NCI-H2196 treated with DMSO at 0.1 percent for 48 hours (cell line): ENCODE measurements at regions not wholly inside any gene's neighbourhood (a gene's known extent, or its start where the extent isn't known, plus 50 kb on each side); places are given as distances from the start of the nearest gene placed in this dataset.

ENCODE experiments used
- DNase-seq: peaks from one replicate; lab custom pipeline; 2025; ENCODE audit not compliant: unreplicated experiment; lab: John Stamatoyannopoulos, UW

DNA sequence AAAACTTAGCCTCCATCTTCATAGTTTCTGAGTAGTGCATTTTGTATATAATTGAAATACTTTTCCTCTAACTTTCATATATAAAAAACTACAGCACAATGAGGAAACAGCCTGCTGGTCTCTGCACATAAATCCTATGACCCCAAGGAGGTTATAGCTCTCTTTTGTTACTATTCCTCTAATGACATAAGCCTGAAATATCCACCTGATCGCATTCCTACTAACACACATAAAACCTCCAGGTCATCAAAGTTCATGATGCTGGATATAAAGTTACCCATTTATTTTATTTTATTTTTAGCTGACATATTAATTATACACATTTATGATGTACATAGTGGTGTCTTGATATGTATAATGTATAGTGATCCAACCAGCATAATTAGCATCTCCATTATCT lies 1042.0 kb upstream of the B3GALT2 start:
- no peak for DNase-seq

DNA sequence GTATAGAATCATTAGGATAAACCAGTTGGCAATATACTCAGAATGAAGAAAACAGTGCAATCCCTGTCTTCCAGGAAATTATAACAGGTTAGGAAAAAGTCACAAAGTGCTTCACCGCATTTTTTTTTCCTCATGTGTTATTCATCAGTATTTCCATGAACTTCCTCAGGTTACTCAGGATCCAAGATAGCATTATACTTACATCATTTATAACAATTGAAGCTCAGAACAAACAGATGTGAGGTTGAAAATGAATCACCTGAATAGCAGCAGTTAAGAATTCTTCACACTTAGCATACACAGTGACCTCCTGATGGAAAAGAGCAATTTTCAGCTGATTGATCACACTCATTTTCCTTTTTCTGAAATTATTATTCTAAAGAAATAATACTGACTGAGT lies 1040.7 kb upstream of the B3GALT2 start:
- DNase-seq = no peak

DNA sequence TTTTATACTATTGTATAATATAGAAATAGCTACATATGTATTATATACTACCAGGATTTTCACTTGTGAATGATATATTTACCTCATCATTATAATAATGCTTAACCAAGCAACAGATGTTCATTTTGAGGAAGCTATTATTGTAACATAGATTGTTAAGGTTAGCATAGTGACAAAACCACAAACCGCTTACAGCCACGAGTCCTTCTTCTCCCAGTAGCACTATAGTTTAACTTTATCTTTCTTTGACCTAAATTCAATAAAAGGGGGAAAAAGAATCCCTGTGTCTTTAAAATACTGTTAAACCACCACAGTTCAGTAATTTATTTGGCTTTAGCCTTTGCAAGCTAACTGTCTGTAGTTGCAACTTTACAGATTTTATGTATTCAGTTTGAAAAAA lies 1039.4 kb upstream of the B3GALT2 start:
- DNase-seq = no peak

DNA sequence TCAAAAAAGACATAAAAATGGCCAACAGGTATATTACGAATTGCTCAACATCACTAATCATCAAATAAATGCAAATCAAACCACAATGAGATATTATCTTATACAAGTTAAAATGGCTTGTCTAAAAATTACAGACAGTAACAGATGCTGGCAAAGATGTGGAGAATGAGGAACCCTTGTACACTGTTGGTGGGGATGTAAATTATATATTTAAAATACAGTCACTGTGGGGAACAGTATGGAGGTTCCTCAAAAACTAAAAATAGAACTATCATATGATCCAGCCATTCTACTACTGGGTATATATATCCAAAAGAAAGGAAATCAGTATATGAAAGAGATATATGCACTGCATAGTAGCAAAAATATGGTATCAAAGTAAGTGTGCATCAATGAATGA lies 1037.2 kb upstream of the B3GALT2 start:
- DNase-seq = no peak

DNA sequence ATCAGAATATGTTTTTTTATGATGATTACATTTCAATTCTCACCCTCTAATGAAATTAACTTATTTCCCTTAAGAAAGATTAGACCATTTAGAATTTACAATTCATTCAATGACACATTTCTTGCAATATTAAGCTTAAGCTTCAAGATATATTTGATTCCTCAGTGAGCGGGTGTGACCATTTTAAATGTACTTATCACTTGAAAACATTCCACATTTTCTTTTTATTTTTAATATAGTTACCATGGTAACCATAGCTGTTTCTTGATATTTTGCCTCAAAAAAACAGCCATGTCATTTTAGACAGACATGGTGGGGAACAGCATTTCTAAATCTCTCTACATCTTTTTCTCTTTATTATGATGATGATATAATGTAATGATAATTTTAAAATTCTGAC lies 1029.0 kb upstream of the B3GALT2 start:
- no peak for DNase-seq

DNA sequence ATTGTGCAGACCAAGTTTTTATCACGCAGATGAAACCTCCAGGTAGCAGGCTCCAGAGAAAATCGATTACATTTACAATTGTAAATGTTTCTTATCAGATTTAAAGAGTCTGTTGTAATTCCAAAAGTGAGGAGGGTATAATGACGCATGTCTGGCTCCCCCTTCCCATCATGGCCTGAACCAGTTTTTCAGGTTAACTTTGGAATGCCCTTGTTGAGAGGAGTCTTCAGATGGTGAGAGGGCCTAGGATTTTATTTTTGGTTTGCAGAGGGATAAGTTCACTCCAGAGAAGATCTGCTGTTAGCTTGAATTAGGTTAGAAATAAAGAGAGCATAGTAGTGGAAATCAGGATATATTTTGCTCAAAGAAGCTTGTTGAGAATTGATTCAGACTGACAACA lies 1028.3 kb upstream of the B3GALT2 start:
- no peak for DNase-seq

DNA sequence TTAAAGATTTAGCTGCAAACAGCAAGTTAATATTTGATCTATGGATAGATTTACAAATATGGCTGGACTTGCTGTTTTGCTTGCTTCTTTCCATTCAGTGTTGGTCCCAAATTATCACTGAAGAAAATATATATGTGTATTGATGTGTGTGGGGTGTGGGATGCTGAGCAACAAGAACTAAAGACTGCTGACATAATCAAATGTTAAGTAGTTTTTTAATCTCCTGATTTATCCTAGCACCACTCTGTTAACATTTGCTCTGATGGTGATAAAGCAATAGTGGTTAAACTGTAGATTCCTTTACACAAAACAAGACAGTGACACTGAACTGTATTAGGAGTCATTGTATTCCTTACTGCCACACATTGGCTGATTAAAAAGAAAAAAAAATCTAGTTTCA lies 1023.5 kb upstream of the B3GALT2 start:
- DNase-seq = no peak

DNA sequence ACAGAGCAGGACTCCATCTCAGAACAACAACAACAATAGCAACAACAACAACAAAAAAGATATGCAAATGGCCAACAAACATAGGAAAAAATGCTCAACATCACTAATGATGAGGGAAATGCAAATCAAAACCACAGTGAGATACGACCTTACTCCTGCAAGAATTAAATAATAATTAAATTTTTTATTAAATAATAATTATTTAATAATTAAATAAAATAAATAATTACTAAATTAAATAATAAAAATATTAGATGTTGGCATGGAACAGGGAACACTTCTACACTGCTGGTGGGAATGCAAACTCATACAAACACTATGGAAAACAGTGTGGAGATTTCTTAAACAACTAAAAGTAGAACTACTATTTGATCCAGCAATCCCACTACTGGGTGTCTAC lies 1022.3 kb upstream of the B3GALT2 start:
- no peak for DNase-seq

DNA sequence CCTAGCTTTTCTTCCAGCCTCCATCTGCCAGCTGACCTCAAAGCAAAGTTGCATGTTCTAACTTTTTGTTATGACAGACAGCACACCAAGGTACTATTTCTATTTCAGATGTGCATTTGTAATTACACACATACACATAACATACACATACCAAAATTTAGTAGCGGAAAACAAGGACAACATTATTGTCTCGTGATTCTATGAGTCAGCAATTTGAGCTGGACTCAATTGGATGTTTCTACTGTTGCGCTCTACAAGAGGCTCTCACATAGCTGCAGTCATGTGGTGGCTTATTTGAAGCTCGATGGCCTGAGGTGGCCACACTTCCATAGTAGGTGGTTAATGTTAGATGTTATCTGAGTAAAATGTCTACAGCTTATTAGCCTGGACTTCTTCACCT lies 1010.1 kb upstream of the B3GALT2 start:
- no peak for DNase-seq

DNA sequence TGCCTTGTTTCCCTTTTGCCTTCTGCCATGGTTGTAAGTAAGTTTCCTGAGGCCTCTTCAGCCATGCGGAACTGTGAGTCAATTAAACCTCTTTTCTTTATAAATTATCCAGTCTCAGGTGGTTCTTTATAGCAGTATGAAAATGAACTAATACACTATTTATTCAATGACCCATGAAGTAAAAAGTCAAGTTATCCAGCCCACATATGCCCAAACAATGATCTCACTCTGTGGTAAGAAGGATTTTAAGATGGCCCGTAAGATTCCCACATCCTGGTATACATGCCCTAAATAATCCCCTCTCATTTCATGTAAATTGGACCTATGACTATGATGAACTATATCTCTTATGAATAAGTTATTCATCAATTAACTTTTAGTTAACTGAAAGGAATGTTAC lies 1008.3 kb upstream of the B3GALT2 start:
- no peak for DNase-seq

DNA sequence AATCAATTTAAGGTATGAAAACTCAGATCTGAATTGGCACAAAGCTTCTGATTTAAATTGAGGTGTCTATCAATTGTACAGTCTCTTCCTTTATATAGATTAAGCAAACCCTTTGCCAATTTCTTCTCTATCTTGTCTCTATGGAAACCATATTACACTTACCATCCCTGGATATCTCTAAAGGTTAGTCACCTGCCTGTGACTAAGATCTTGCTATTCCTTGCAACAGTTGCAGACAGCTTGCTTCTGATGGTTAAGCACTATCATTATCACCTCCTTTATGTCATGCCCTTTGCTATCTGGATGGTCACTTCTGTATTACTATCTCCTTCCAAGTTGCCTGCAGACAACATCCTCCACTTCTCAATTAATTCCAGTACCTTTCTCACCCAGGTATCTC lies 998.6 kb upstream of the B3GALT2 start:
- no peak for DNase-seq

DNA sequence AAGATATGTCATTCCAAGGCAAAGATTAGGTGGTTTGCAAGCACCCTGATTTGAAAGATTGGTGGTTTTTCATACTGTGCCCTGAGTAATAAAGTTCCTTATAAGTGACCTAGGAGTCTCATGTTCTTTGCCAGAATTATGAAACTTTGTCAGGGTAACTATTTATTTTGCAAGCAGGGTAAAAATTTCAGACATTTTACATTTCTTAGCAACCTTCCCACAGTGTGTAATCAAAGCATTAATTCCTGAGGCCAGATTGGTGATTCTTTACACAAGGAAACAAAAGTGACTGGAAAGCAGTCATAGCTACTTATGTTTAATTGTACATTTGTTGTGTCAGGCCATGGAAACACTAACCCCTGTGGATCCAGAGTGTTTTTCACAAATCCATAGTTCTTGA lies 998.0 kb upstream of the B3GALT2 start:
- no peak for DNase-seq

DNA sequence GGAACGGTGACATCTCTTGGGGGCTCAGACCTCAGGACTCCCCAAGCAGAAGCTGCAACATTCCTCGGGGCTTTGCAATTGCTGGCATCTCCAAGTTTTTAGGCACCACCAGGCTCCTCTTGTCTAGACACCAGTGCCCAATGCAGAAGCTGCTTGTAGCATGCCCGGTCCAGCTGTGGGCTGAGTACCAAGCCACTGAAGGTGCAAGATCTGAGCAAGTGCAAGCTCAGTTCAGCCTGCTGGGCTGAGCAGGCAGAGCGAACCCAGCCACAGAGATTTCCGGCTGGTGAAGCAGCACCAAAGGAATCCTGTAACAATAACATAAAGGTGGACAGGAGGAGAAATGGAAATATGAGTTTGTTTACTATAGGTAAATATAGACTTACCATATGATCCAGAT lies 995.4 kb upstream of the B3GALT2 start:
- no peak for DNase-seq

DNA sequence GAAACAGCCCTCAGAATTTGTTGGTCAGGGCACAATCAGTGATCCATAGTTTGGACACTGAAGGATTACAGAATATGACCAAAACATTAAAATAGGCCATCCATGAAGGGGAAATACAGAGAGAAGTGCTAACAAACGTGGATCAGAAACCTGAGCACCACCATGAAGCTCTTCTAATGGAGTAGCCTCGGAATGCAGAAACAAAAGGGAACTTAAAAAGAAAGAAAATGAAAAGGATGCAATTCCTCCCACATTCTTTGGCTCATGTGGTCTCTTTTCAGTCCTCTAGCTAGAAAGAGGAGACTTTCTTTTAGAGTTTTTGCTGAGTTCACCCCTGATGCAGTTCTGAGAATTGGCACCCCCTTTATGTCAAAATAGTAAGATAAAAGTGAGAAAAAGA lies 989.8 kb upstream of the B3GALT2 start:
- DNase-seq = no peak

DNA sequence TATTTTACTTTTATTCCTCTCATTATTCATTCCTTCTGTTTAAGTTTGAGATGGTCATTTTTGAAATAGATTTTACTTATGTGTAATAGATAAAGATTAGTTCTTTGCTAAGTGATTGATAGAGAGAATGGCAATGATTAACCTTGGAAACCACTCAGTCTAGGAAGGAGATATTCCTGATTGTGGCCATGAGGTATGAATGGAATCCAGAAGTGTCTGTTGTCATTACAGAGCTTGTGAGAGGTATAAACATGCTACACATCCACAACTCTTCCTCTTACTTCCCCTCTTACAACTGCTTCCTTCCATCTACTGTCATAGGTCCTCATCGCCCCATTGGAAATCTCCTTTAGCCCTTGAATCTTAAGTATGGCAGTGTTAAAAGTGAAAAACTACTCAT lies 988.8 kb upstream of the B3GALT2 start:
- DNase-seq = no peak

DNA sequence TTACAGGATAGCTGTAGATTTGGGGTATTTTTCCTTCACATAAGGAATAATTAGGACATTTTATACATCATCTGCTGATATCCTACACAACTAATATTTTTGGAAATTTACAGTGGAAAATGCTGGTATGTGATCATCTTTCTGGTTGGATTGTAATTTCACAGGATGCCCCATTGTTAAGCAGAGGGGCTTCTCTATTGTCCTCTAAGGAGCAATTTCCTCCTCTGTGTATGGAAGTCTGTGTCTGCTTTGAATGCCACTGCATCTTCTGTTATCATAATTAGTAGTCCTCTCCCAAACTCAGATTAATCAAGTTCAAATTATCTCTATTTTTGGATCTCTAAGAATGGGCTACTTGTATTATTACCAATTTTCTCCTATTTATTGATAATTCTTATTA lies 988.1 kb upstream of the B3GALT2 start:
- no peak for DNase-seq

DNA sequence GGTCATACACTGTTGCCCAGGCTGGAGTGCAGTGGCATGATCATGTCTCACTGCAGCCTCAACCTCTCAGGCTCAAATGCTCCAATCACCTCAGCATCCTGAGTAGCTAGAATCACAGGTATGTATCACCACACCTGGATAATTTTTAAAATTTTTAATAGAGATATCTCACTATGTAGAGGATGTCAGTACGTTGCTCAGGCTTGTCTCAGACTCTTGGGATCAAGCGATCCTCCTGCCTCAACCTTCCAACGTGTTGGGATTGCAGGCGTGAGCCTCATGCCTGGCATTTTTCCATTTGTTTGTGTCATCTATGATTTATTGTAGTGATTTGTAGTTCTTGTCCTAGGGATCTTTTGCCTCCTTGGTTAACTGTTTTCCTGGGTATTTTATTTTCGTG lies 985.2 kb upstream of the B3GALT2 start:
- DNase-seq = no peak

DNA sequence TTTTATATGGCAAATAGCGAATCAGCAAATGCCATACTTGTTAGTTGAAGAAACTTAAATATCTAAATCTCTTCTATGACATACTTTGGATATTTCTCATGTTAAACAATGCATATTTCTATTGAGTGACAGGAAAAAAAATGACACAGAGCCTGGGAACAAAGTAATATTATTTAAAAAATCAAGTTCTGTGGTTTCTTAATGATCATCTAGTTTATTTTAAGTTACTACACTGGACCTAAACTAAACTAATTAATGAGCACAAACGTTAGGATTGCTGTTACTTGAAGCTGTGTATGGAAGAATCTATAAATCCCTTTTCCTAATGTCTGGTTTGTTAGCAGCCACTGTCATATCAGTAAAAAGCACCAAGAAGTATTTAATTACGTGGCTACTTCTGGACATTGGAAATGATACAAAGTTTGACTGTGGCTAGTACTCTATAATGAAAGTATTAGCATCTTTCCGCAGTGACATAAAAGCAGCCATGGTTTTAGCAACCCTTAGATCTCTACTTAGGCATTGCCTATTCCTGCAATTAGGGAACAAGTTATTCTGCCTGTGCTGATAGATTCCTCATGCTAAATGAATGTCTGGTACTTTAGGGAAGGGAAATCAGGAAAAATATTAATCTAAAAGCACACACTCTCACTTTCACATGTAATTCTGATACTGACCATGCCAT lies 981.7 kb upstream of the B3GALT2 start:
- DNase-seq = no peak

DNA sequence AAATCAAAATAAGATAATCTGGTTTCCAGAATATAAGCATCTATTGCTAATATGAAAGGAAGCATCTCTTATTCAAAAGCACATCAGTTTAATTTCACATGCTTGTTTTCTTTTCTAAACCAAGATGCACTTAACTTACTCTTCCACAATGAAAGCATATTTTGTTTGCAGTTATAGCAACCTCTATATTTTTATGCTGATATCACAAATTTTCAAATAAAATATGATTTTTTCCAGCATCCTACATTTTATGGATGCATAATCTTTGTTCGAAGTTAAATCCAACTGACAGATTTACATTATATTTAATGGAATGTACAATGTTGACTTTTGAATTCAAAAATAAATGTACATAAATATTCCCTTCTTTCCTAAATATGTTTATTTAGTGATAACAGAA lies 978.3 kb upstream of the B3GALT2 start:
- DNase-seq = no peak

DNA sequence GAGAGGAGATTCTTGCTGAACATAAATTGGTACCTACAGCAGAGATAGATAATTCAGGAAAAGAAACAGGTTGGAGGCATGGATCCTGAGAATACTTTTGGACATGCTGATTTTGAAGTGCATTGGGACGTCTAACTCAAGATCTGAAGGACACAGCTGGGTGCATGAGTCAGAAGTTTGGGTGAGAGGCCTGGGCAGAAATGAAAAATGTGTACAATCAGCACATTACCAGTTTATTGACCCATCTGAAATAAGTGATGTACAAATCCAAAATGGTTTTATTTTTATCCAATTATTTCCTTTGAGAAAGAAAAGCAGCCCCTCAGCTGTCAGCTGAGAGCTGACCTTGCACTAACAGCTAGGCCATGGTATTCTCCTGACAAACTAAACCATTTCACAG lies 975.2 kb upstream of the B3GALT2 start:
- DNase-seq = no peak

DNA sequence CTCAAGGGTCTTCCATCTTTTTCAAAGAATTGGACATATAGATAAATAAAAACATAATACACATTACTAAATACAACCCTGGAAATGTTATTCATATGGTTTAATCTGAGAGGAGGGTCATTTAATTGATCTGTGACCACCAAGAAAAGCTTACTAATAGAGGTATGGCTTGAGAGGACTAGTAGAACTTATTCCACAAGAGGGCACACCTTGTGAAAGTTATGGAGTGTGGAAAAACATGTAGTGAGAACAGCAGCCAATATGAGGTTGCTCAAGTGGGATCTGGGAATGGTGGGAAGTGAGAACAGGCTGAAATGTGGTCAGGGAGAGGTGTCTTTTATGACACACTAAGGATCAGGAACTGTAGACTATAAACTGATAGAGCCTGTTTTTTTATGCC lies 973.5 kb upstream of the B3GALT2 start:
- DNase-seq = no peak

DNA sequence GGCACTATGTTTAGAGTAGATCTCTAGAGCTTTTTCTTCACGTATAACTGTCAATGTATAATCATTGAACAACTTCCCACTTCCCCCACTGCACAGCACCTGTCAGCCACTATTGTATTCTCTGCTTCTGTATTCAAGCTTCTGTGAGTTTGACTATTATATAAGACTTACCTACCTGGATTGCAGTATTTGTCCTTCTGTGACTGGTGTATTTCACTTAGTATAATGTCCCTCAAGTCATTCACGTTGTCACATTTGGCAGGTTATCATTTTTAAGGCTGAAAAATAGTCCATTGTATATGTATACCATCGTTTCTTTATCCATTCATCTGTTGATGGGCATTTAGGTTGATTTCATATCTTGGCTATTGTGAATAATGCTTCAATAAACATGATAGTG lies 969.5 kb upstream of the B3GALT2 start:
- no peak for DNase-seq

DNA sequence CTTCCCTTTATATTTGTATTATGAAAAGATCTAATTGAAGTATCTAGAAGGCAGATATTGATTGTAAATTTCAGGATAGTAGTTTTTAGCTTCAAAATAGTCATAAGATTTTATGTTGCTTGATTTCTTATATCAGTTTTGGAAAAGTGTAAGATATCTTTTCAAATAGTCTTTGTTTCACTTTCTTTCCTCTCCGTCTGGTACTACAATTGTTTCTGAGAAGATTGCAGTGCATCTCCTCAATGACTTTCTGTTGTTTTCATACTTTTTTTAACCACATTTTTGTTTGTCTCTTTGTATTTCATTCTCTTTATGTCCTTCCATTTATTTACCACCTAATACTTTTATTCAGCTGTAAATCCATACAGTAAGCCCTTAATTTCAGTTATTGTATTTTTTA lies 964.6 kb upstream of the B3GALT2 start:
- no peak for DNase-seq

DNA sequence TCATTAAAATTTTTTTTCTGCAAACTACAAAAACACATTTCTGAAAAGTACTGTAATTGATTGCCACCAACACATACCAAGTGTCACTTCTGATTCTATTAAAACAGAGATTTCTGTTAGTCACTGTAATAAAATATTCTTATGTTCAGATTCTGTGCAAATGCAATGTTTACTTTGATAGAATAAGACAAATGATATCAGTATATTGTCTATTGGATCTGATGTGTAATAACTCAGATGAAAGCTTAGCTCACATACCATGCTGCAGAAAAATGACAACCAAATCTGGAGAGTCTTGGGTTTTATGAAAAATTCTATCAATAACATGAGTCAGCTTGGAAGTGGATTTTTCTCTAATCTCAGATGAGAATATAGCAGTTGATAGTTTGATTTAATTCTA lies 963.8 kb upstream of the B3GALT2 start:
- DNase-seq = no peak
